HCT116 (cell line): ENCODE measurements at regions not wholly inside any gene's neighbourhood (a gene's known extent, or its start where the extent isn't known, plus 50 kb on each side); places are given as distances from the start of the nearest gene placed in this dataset.

Experiments
- ATAC-seq: fragments of 200-7000 bp; cut with Tn5 transposase; 2 replicates; pipeline ENCODE4 v1.9.1; 2020; ENCODE audit warnings: mild to moderate bottlenecking, moderate library complexity
- BruUV-seq: library from RNA; stranded (reverse); fragments of 400-500 nt; replicated peaks from 2 replicates; lab custom pipeline; 2021; lab: Mats Ljungman, UMichigan
- CTCF ChIA-PET: fragments of 300-600 bp; sonication (Branson Sonifier 250); formaldehyde crosslinking; loops from one replicate; lab custom pipeline; 2021; ENCODE audit warnings: antibody characterized with exemption; lab: Charles Lee
- POLR2A ChIA-PET: fragments of 300-600, 350-600 bp; sonication (Branson Sonifier 250); formaldehyde crosslinking; loops from one replicate; lab custom pipeline; 2021; ENCODE audit warnings: antibody characterized with exemption; lab: Charles Lee
- RAD21 ChIA-PET, 2 experiments: fragments of 300-600 bp; sonication (Branson Sonifier 250); formaldehyde crosslinking; loops; one replicate each; lab custom pipeline; 2023; ENCODE audit warnings: low total read pairs in 2 of 2; ENCODE audit not compliant: uncharacterized antibody in 2 of 2, unreplicated experiment in 2 of 2, low non-redundant PET in 1 of 2; lab: Charles Lee
- DNase-seq: peaks from one replicate; pipeline ENCODE4 v3.0.0-alpha.2; 2010; ENCODE audit warnings: low read depth, low spot score
- H2AFZ ChIP-seq: fragments of 200-600 bp; shearing (Covaris generic), sonication (generic); 2 replicates; pipeline ENCODE4 v1.6.1; 2017; ENCODE audit warnings: low read depth, mixed run types, mixed read lengths, antibody characterized with exemption, low read length; ENCODE audit not compliant: poor library complexity, severe bottlenecking
- H3K27ac ChIP-seq: 2 replicates; pipeline ENCODE4 v1.5.1; 2012; ENCODE audit warnings: low read depth, low read length
- H3K27me3 ChIP-seq: fragments of 200-600 bp; sonication (generic); 2 replicates; pipeline ENCODE4 v1.6.1; 2016; ENCODE audit warnings: mixed run types, low read length, mixed read lengths; ENCODE audit not compliant: insufficient read depth
- H3K36me3 ChIP-seq, 2 experiments: fragments of 200-500 bp in 1 of 2; fragments of 200-600 bp in 1 of 2; sonication (Bioruptor generic) in 1 of 2; sonication (generic) in 1 of 2; 2 replicates each; pipeline versions ENCODE4 v1.5.1 to v1.6.1; 2014 to 2016; ENCODE audit warnings: low read length in 2 of 2, inconsistent platforms in 1 of 2, mixed read lengths in 1 of 2, mixed run types in 1 of 2; ENCODE audit not compliant: insufficient read depth in 2 of 2, control insufficient read depth in 1 of 2
- H3K4me1 ChIP-seq, 2 experiments: fragments of 200-600 bp in 1 of 2; sonication (generic) in 1 of 2; 2 replicates each; pipeline versions ENCODE4 v1.5.1 to v1.6.1; 2012 to 2017; ENCODE audit warnings: low read length in 2 of 2, inconsistent platforms in 1 of 2, mild to moderate bottlenecking in 1 of 2, mixed read lengths in 1 of 2, mixed run types in 1 of 2, moderate library complexity in 1 of 2; ENCODE audit not compliant: insufficient read depth in 2 of 2, control insufficient read depth in 1 of 2
- H3K4me2 ChIP-seq: fragments of 200-600 bp; sonication (generic); 2 replicates; pipeline ENCODE4 v1.6.1; 2017; ENCODE audit warnings: mixed run types, low read length, mixed read lengths
- H3K4me3 ChIP-seq, 2 experiments: fragments of 200-600 bp in 1 of 2; sonication (generic) in 1 of 2; replicated peaks in 1 of 2; 2 replicates each; pipeline ENCODE4 v1.5.1; 2011 to 2016; ENCODE audit warnings: low read length in 2 of 2, control low read depth in 1 of 2, low read depth in 1 of 2, mild to moderate bottlenecking in 1 of 2, mixed read lengths in 1 of 2, mixed run types in 1 of 2
- H3K79me2 ChIP-seq: fragments of 200-600 bp; sonication (generic); 2 replicates; pipeline ENCODE4 v1.6.1; 2017; ENCODE audit warnings: mild to moderate bottlenecking, mixed run types, low read length, moderate library complexity, mixed read lengths; ENCODE audit not compliant: insufficient read depth
- H3K9ac ChIP-seq: fragments of 200-600 bp; sonication (generic); 2 replicates; pipeline ENCODE4 v1.6.1; 2016; ENCODE audit warnings: low read length, mixed read lengths
- H3K9me2 ChIP-seq: fragments of 200-600 bp; sonication (generic), shearing (Covaris generic); 2 replicates; pipeline ENCODE4 v1.6.1; 2017; ENCODE audit warnings: mixed run types, mild to moderate bottlenecking, moderate library complexity; ENCODE audit not compliant: insufficient read depth
- H3K9me3 ChIP-seq, 2 experiments: fragments of 200-500 bp in 1 of 2; fragments of 200-600 bp in 1 of 2; sonication (Bioruptor generic) in 1 of 2; sonication (generic) in 1 of 2; 2 replicates each; pipeline ENCODE4 v1.6.1; 2014 to 2017; ENCODE audit warnings: low read length in 2 of 2, mixed read lengths in 2 of 2, inconsistent platforms in 1 of 2, low read depth in 1 of 2, mild to moderate bottlenecking in 1 of 2, mixed run types in 1 of 2, moderate library complexity in 1 of 2; ENCODE audit not compliant: control insufficient read depth in 1 of 2, insufficient read depth in 1 of 2
- H4K20me1 ChIP-seq: fragments of 200-600 bp; sonication (generic), shearing (Covaris generic); 2 replicates; pipeline ENCODE4 v1.6.1; 2017; ENCODE audit warnings: mixed run types, mild to moderate bottlenecking, moderate library complexity; ENCODE audit not compliant: insufficient read depth
- CTCF ChIP-seq, 3 experiments: fragments of 200-600 bp in 1 of 3; sonication (generic) in 1 of 3; IDR thresholded peaks in 2 of 3; conservative IDR thresholded peaks in 1 of 3; 2 replicates each; pipeline ENCODE4 v1.5.1; 2012 to 2017; ENCODE audit warnings: low read depth in 2 of 3, low read length in 2 of 3, antibody characterized with exemption in 1 of 3, borderline replicate concordance in 1 of 3, control low read depth in 1 of 3, mild to moderate bottlenecking in 1 of 3, mixed read lengths in 1 of 3, mixed run types in 1 of 3, moderate library complexity in 1 of 3; ENCODE audit not compliant: insufficient read depth in 1 of 3
- EGR1 ChIP-seq: IDR thresholded peaks from 2 replicates; pipeline ENCODE4 v1.6.1; 2012; ENCODE audit warnings: low read depth
- FOSL1 ChIP-seq: IDR thresholded peaks from 2 replicates; pipeline ENCODE4 v1.6.1; 2012; ENCODE audit warnings: low read depth
- MAX ChIP-seq: IDR thresholded peaks from 2 replicates; pipeline ENCODE4 v1.6.1; 2012
- POLR2A ChIP-seq: IDR thresholded peaks from 2 replicates; pipeline ENCODE4 v1.7.0; 2011; ENCODE audit warnings: borderline replicate concordance; ENCODE audit not compliant: insufficient read depth, insufficient read length; ENCODE audit errors: extremely low read depth
- REST ChIP-seq: IDR thresholded peaks from 2 replicates; pipeline ENCODE4 v1.6.1; 2012; ENCODE audit warnings: low read depth
- SIN3A ChIP-seq: IDR thresholded peaks from 2 replicates; pipeline ENCODE4 v1.6.1; 2012; ENCODE audit warnings: low read depth
- SP1 ChIP-seq: IDR thresholded peaks from 2 replicates; pipeline ENCODE4 v1.6.1; 2012; ENCODE audit warnings: low read depth
- YY1 ChIP-seq: IDR thresholded peaks from 2 replicates; pipeline ENCODE4 v1.6.1; 2011; ENCODE audit warnings: low read length, low read depth, moderate library complexity, mild to moderate bottlenecking; ENCODE audit not compliant: insufficient replicate concordance; ENCODE audit errors: extremely low read depth
- intact Hi-C: fragments of 100-400 bp; cut with micrococcal nuclease; formaldehyde crosslinking; loops from 2 replicates; pipeline ENCODE4 v1.10.0; 2022
- TF ChIP-seq, protein P1 (sequence below): IDR thresholded peaks from 2 replicates; pipeline ENCODE4 v1.6.1; 2012

- Histone ChIP-seq H3K9me3 (peaks cover 3 to 9% of the 10 kb centered on the region in 2 experiments; a peak in 2 of 4 replicates), H2AFZ (no peak overlapping the region), H3K36me3 (no peaks in the 10 kb centered on the region), H3K9ac (no peak overlapping the region), H3K27ac (no peak overlapping the region), H3K4me3 (no peak overlapping the region), H4K20me1 (no peaks in the 10 kb centered on the region), H3K79me2 (no peaks in the 10 kb centered on the region), H3K4me2 (no peak overlapping the region), H3K27me3 (no peaks in the 10 kb centered on the region), H3K9me2 (no peaks in the 10 kb centered on the region), H3K4me1 (no peaks in the 10 kb centered on the region)
- ATAC-seq (no peak), DNase-seq (no peak)
- POLR2A ChIA-PET, result no interaction called here
- CTCF ChIA-PET, result no interaction called here
- TF ChIP-seq REST, result no peak
- TF ChIP-seq SIN3A, result no peak
- TF ChIP-seq EGR1, result no peak
- TF ChIP-seq MAX, result no peak
- no peak for TF ChIP-seq SP1
- no peak for TF ChIP-seq FOSL1
- TF ChIP-seq POLR2A, result no peak
- RAD21 ChIA-PET, result no interaction called here
- BruUV-seq, result no TSS peak
- intact Hi-C loops, result no loop called here
These were observed 1000.4 kb downstream of the CDH11 start for GRCh38 chr16:64121473-64121872.

- no peaks in the 10 kb centered on the region for H3K79me2 ChIP-seq
- BruUV-seq, result no TSS peak
- H3K27ac ChIP-seq, result no peak overlapping the region
- no peak overlapping the region for H3K4me3 ChIP-seq
- no peak for TF ChIP-seq CTCF (IDR thresholded peaks at IDR 0.05 in 2 of 3, conservative IDR thresholded peaks at IDR 0.05 in 1 of 3; ENCODE audit: borderline replicate concordance in 1 of 3, insufficient read depth in 1 of 3, low read depth in 2 of 3, low read length in 2 of 3)
- TF ChIP-seq FOSL1, result no peak
- TF ChIP-seq, protein P1, sequence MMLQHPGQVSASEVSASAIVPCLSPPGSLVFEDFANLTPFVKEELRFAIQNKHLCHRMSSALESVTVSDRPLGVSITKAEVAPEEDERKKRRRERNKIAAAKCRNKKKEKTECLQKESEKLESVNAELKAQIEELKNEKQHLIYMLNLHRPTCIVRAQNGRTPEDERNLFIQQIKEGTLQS, result no peak
- TF ChIP-seq YY1, result no peak
- no peak for TF ChIP-seq SIN3A
- H3K4me2 ChIP-seq, result no peak overlapping the region
- ChIA-PET POLR2A (no interaction called here), CTCF (no interaction called here), RAD21 (no interaction called here)
- H3K36me3 ChIP-seq, result no peaks in the 10 kb centered on the region
- no peak for ATAC-seq
- no peak overlapping the region for H3K9ac ChIP-seq
- no peaks in the 10 kb centered on the region for H4K20me1 ChIP-seq
- H2AFZ ChIP-seq, result no peak overlapping the region
- H3K9me3 ChIP-seq, result peaks cover 0 to 23% of the 10 kb centered on the region in 2 experiments; a peak in 2 of 4 replicates
- no peaks in the 10 kb centered on the region for H3K9me2 ChIP-seq
- H3K27me3 ChIP-seq, result no peaks in the 10 kb centered on the region
- no peaks in the 10 kb centered on the region for H3K4me1 ChIP-seq
- no peak for DNase-seq
- intact Hi-C loops, result no loop called here
These were observed 1005.7 kb downstream of the CDH11 start for GRCh38 chr16:64116151-64116550.
